HEK293T (cell line): ENCODE measurements at regions not wholly inside any gene's neighbourhood (a gene's known extent, or its start where the extent isn't known, plus 50 kb on each side); places are given as distances from the start of the nearest gene placed in this dataset.

Experiments used
- CTCF ChIA-PET: fragments of 350-600 bp; formaldehyde crosslinking; extraction: SDS; loops from one replicate; lab custom pipeline; 2021; ENCODE audit warnings: antibody characterized with exemption, inconsistent platforms; lab: Yijun Ruan, JAX
- POLR2A ChIA-PET: fragments of 350-600 bp; formaldehyde crosslinking; extraction: SDS; loops from one replicate; lab custom pipeline; 2020; ENCODE audit warnings: antibody characterized with exemption, inconsistent platforms; lab: Yijun Ruan, JAX
- DNase-seq: peaks from one replicate; pipeline ENCODE4 v3.0.0; 2012; ENCODE audit warnings: mixed read lengths; ENCODE audit errors: extremely low spot score
- ARNT ChIP-seq: fragments of 450-650 bp; IDR thresholded peaks from 2 replicates; pipeline ENCODE4 v1.6.1; 2017; ENCODE audit warnings: mild to moderate bottlenecking
- BHLHE40 ChIP-seq: fragments of 450-650 bp; IDR thresholded peaks from 2 replicates; pipeline ENCODE4 v1.6.1; 2016; ENCODE audit warnings: mild to moderate bottlenecking, moderate library complexity, borderline replicate concordance
- CTBP1 ChIP-seq: fragments of 450-650 bp; IDR thresholded peaks from 2 replicates; pipeline ENCODE4 v1.6.1; 2016; ENCODE audit warnings: borderline replicate concordance
- ELF4 ChIP-seq: fragments of 450-650 bp; IDR thresholded peaks from 2 replicates; pipeline ENCODE4 v1.6.1; 2017; ENCODE audit warnings: antibody characterized with exemption
- FOXA1 ChIP-seq: fragments of 450-650 bp; IDR thresholded peaks from 2 replicates; pipeline ENCODE4 v1.6.1; 2016; ENCODE audit warnings: mild to moderate bottlenecking
- FOXK2 ChIP-seq: fragments of 450-650 bp; IDR thresholded peaks from 2 replicates; pipeline ENCODE4 v1.6.1; 2016; ENCODE audit warnings: mild to moderate bottlenecking
- FOXM1 ChIP-seq: fragments of 450-650 bp; IDR thresholded peaks from 2 replicates; pipeline ENCODE4 v1.6.1; 2017; ENCODE audit warnings: mild to moderate bottlenecking, borderline replicate concordance
- HDGF ChIP-seq: fragments of 450-650 bp; IDR thresholded peaks from 2 replicates; pipeline ENCODE4 v1.6.1; 2017; ENCODE audit warnings: antibody characterized with exemption, borderline replicate concordance
- L3MBTL2 ChIP-seq: fragments of 450-650 bp; conservative IDR thresholded peaks from 2 replicates; pipeline ENCODE4 v1.6.1; 2016; ENCODE audit warnings: mild to moderate bottlenecking
- LEF1 ChIP-seq: fragments of 450-650 bp; IDR thresholded peaks from 2 replicates; pipeline ENCODE4 v1.6.1; 2017; ENCODE audit warnings: mild to moderate bottlenecking, borderline replicate concordance
- NFRKB ChIP-seq: fragments of 450-650 bp; IDR thresholded peaks from 2 replicates; pipeline ENCODE4 v1.6.1; 2016; ENCODE audit warnings: mild to moderate bottlenecking, moderate library complexity
- PKNOX1 ChIP-seq: fragments of 450-650 bp; IDR thresholded peaks from 2 replicates; pipeline ENCODE4 v1.6.1; 2016
- SP1 ChIP-seq: fragments of 450-650 bp; IDR thresholded peaks from 2 replicates; pipeline ENCODE4 v1.6.1; 2017
- SUZ12 ChIP-seq: fragments of 450-650 bp; IDR thresholded peaks from 2 replicates; pipeline ENCODE4 v1.6.1; 2016; ENCODE audit warnings: mild to moderate bottlenecking
- TARDBP ChIP-seq: fragments of 450-650 bp; IDR thresholded peaks from 2 replicates; pipeline ENCODE4 v1.6.1; 2016
- ZNF384 ChIP-seq: fragments of 450-650 bp; IDR thresholded peaks from 2 replicates; pipeline ENCODE4 v1.6.1; 2016

GRCh38 chr2:129857200-129857599 lies 122.3 kb upstream of the RAB6C start:
- ChIA-PET POLR2A (no interaction called here), CTCF (no interaction called here)
- no peak for DNase-seq

GRCh38 chr2:129859175-129859574 lies 120.3 kb upstream of the RAB6C start:
- TF ChIP-seq SP1 (no peak), FOXM1 (no peak), L3MBTL2 (no peak), ZNF384 (no peak), CTBP1 (no peak), LEF1 (no peak), FOXA1 (no peak), SUZ12 (no peak), NFRKB (no peak), ARNT (no peak), BHLHE40 (no peak), HDGF (no peak), FOXK2 (no peak), ELF4 (no peak), PKNOX1 (no peak), TARDBP (no peak)
- DNase-seq, result no peak
- ChIA-PET CTCF (no interaction called here), POLR2A (no interaction called here)

More at GRCh38 chr2:129857200-129857599, 122.3 kb upstream of the RAB6C start:
- no peak for TF ChIP-seq HDGF
- TF ChIP-seq SP1, result no peak
- no peak for TF ChIP-seq ARNT
- TF ChIP-seq FOXK2, result no peak
- no peak for TF ChIP-seq BHLHE40
- TF ChIP-seq ELF4, result no peak
- no peak for TF ChIP-seq NFRKB
- TF ChIP-seq FOXM1, result no peak
- no peak for TF ChIP-seq PKNOX1
- no peak for TF ChIP-seq SUZ12
- TF ChIP-seq ZNF384, result no peak
- no peak for TF ChIP-seq FOXA1

GRCh38 chr2:129860088-129860487 lies 119.4 kb upstream of the RAB6C start:
- POLR2A ChIA-PET, result no interaction called here
- TF ChIP-seq ZNF384, result no peak
- no peak for TF ChIP-seq ELF4
- TF ChIP-seq NFRKB, result no peak
- TF ChIP-seq HDGF, result no peak
- no peak for TF ChIP-seq TARDBP
- no peak for TF ChIP-seq SP1
- no peak for TF ChIP-seq PKNOX1
- TF ChIP-seq SUZ12, result no peak
- no peak for TF ChIP-seq FOXA1
- no peak for TF ChIP-seq L3MBTL2
- TF ChIP-seq CTBP1, result no peak
- TF ChIP-seq FOXK2, result no peak
- no peak for TF ChIP-seq FOXM1
- TF ChIP-seq BHLHE40, result no peak
- no peak for TF ChIP-seq ARNT
- TF ChIP-seq LEF1, result no peak
- CTCF ChIA-PET, result no interaction called here
- no peak for DNase-seq

GRCh38 chr2:129861666-129862288 lies 117.7 kb upstream of the RAB6C start:
- ChIA-PET CTCF (no interaction called here), POLR2A (no interaction called here)
- no peak for DNase-seq
- no peak for TF ChIP-seq PKNOX1
- no peak for TF ChIP-seq ARNT
- TF ChIP-seq SP1, result no peak
- TF ChIP-seq FOXM1, result no peak
- TF ChIP-seq BHLHE40, result no peak
- no peak for TF ChIP-seq SUZ12
- no peak for TF ChIP-seq LEF1
- TF ChIP-seq FOXK2, result no peak
- no peak for TF ChIP-seq FOXA1
- TF ChIP-seq ELF4, result no peak
- TF ChIP-seq ZNF384, result no peak
- no peak for TF ChIP-seq NFRKB
- TF ChIP-seq CTBP1, result no peak
- no peak for TF ChIP-seq L3MBTL2
- no peak for TF ChIP-seq HDGF
- TF ChIP-seq TARDBP, result no peak

- ChIA-PET CTCF (no interaction called here), POLR2A (no interaction called here)
- DNase-seq, result no peak
- TF ChIP-seq TARDBP (no peak), L3MBTL2 (no peak), SUZ12 (no peak)
Measured at GRCh38 chr2:129862668-129863067, 116.8 kb upstream of the RAB6C start.
